ENCODE measurements at regions not wholly inside any gene's neighbourhood (a gene's known extent, or its start where the extent isn't known, plus 50 kb on each side); places are given as distances from the start of the nearest gene placed in this dataset.
"Not testable (repeated sequence)": the region's sequence is repeated elsewhere in the genome, so short reads cannot be mapped to it uniquely, and the experiment has no call there.

DNA sequence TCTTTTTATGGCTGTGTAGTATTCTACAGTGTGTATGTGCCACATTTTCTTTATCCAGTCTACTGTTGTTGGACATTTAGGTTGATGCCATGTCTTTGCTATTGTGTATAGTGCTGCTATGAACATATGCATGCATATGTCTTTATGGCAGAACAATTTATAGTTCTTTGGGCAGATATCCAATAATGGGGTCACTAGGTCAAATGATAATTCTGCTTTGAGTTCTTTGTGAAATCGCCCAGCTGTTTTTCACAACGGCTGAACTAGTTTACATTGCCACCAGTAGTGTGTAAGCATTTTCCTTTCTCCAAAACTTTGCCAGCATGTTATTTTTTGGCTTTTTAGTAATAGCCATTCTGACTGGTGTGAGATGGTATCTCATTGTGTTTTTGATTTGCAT lies 214.8 kb upstream of the TMEM229A start:
- no peaks in the 10 kb centered on the region for H3K36me3 Mint-ChIP-seq (ENCODE audit: low read depth)
- H3K27me3 Mint-ChIP-seq (ENCODE audit: low read depth, poor library complexity): no peaks in the 10 kb centered on the region
- TF ChIP-seq, protein P1, sequence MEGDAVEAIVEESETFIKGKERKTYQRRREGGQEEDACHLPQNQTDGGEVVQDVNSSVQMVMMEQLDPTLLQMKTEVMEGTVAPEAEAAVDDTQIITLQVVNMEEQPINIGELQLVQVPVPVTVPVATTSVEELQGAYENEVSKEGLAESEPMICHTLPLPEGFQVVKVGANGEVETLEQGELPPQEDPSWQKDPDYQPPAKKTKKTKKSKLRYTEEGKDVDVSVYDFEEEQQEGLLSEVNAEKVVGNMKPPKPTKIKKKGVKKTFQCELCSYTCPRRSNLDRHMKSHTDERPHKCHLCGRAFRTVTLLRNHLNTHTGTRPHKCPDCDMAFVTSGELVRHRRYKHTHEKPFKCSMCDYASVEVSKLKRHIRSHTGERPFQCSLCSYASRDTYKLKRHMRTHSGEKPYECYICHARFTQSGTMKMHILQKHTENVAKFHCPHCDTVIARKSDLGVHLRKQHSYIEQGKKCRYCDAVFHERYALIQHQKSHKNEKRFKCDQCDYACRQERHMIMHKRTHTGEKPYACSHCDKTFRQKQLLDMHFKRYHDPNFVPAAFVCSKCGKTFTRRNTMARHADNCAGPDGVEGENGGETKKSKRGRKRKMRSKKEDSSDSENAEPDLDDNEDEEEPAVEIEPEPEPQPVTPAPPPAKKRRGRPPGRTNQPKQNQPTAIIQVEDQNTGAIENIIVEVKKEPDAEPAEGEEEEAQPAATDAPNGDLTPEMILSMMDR (IDR thresholded peaks at IDR 0.05): no peak
- H3K4me3 Mint-ChIP-seq: no peak overlapping the region
- no peak overlapping the region for H3K27ac Mint-ChIP-seq
- no peak for DNase-seq
- no peaks in the 10 kb centered on the region for H3K4me1 Mint-ChIP-seq
- H3K9me3 Mint-ChIP-seq: no peaks in the 10 kb centered on the region

DNA sequence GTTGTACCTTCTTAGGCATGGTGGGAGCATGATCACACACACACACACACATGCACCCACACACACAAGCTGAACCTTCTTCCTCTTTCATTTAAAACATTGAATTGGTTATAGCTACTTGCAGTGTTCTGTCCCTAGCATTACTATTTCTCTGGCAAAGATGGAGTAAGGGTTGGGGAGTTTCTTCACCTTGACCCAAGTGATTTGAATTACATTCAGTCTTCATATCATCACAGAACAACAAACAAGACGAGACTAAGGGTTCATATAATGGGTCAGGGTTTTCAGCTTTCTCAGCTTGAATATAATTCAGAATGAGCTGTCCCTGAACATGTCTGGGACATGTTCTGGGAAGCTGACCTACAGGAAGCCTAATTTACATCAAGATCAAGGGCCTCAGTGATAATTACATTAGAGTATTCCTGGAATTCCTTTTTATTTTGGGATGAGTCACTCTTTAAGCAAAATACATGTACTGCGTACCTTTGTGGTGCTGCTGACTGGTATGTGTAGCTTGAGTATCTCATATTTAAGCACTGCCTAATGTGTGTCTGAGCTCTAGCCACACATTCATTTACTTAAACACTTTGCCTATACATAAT lies 213.5 kb upstream of the TMEM229A start:
- Mint-ChIP-seq H3K4me1 (no peaks in the 10 kb centered on the region), H3K4me3 (no peak overlapping the region), H3K27me3 (ENCODE audit: low read depth, poor library complexity) (no peaks in the 10 kb centered on the region), H3K9me3 (no peaks in the 10 kb centered on the region), H3K36me3 (ENCODE audit: low read depth) (no peaks in the 10 kb centered on the region), H3K27ac (no peak overlapping the region)
- TF ChIP-seq, protein P1 (IDR thresholded peaks at IDR 0.05): no peak
- no peak for DNase-seq

DNA sequence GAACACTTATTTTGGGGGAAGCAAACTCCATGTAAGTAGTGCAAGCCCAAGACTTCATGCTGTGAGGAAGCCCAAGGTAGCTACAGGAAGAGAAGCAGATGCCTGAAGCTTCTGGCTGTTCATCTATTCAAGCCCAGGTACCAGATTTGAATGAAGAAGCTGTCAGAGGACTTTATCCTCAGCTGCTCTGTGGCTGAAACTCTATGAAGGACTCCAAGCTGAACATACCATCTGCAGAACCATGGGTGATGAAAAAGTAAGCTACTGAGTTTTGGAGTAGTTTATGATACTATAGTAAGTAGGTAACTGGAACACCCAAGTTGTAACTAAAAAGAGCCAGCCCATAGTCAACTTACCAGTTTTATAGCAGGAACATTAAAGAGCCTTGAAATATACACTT lies 211.6 kb upstream of the TMEM229A start:
- not testable (repeated sequence) for H3K9me3 Mint-ChIP-seq; DNase-seq; H3K27me3 Mint-ChIP-seq (ENCODE audit: low read depth, poor library complexity); H3K36me3 Mint-ChIP-seq (ENCODE audit: low read depth); H3K27ac Mint-ChIP-seq; H3K4me1 Mint-ChIP-seq; H3K4me3 Mint-ChIP-seq

DNA sequence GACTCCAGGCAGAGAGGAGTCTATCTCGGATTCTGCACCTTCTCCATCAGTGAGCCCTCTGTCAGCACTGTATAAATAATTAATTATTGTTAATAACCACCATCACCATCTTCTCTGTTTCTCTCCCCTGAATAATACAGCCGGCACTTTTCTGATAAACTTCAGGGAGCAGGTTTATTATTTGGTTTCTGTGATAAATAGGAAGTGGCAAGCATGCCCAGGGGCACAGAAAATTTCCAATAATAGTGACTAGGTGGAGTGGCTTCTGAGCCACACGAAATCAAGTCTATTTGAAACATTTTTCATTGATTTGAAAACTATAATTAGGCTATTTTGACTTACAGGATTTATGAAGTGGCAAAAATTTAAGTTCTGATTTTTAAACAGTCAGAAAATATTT lies 186.8 kb upstream of the TMEM229A start:
- DNase-seq: no peak
- no peak overlapping the region for H3K27ac Mint-ChIP-seq
- H3K9me3 Mint-ChIP-seq: peaks cover 26% of the 10 kb centered on the region
- TF ChIP-seq, protein P1 (IDR thresholded peaks at IDR 0.05): no peak
- peaks cover 5% of the 10 kb centered on the region for H3K36me3 Mint-ChIP-seq (ENCODE audit: low read depth)
- H3K4me1 Mint-ChIP-seq: no peaks in the 10 kb centered on the region
- peaks cover 5% of the 10 kb centered on the region for H3K27me3 Mint-ChIP-seq (ENCODE audit: low read depth, poor library complexity)
- no peak overlapping the region for H3K4me3 Mint-ChIP-seq

DNA sequence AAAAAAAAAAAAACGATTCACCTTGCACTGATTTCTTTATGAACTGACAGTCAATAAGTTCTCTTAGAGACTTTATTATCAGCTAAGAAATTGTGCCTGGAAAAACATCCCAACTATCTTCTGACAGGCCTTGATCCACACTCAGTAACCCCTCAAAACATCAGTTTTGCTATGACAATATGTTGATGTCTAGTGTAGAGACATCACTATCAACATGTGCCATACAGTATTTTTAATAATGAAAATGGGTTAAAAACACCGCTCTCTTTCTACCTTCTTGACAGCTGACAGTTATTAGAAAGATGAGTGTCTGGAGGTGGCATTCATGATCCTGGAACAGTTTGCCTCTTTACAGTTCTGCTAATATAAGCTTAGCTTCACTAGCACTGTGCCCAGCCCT lies 175.8 kb upstream of the TMEM229A start:
- no peaks in the 10 kb centered on the region for H3K36me3 Mint-ChIP-seq (ENCODE audit: low read depth)
- H3K27me3 Mint-ChIP-seq (ENCODE audit: low read depth, poor library complexity): no peaks in the 10 kb centered on the region
- TF ChIP-seq, protein P1 (IDR thresholded peaks at IDR 0.05): no peak
- H3K27ac Mint-ChIP-seq: no peak overlapping the region
- DNase-seq: no peak
- H3K9me3 Mint-ChIP-seq: no peaks in the 10 kb centered on the region
- H3K4me3 Mint-ChIP-seq: no peak overlapping the region
- H3K4me1 Mint-ChIP-seq: peaks cover 6% of the 10 kb centered on the region

DNA sequence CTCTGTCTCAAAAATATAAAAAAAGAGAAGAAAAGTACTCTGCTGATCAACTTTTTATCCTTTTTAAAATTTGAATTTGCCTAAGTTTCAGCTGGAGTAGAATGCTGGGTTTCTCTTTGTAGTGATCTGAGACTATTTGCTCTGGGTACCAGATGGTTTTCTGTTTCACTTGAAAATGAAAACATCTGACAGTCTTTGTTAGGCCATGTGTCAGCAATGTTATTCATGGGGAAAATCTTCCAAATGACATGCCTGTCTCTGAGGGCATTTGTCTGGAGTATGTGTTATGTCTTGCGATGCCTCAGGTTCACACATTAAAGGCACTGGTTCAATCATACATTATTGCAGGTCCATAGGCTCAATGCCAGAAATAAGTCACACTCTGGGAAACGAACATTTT lies 175.3 kb upstream of the TMEM229A start:
- TF ChIP-seq, protein P1 (IDR thresholded peaks at IDR 0.05): no peak
- Mint-ChIP-seq H3K4me3 (no peak overlapping the region), H3K4me1 (peaks cover 9% of the 10 kb centered on the region), H3K27me3 (ENCODE audit: low read depth, poor library complexity) (no peaks in the 10 kb centered on the region), H3K36me3 (ENCODE audit: low read depth) (no peaks in the 10 kb centered on the region), H3K9me3 (no peaks in the 10 kb centered on the region), H3K27ac (no peak overlapping the region)
- DNase-seq: no peak
